Endothelial cell of umbilical vein (primary cell): ENCODE measurements at regions not wholly inside any gene's neighbourhood (a gene's known extent, or its start where the extent isn't known, plus 50 kb on each side); places are given as distances from the start of the nearest gene placed in this dataset.

ENCODE experiments used
- BruUV-seq: library from RNA; stranded (reverse); fragments of 400-500 nt; replicated peaks from 2 replicates; lab custom pipeline; 2021; lab: Mats Ljungman, UMichigan
- CTCF ChIA-PET: fragments of 300-600, 350-600 bp; sonication (Branson Sonifier 250); formaldehyde crosslinking; loops from one replicate; lab custom pipeline; 2021; ENCODE audit warnings: antibody characterized with exemption, inconsistent platforms; lab: Charles Lee
- POLR2A ChIA-PET: fragments of 300-600, 350-600 bp; sonication (Branson Sonifier 250); formaldehyde crosslinking; loops from one replicate; lab custom pipeline; 2021; ENCODE audit warnings: antibody characterized with exemption, inconsistent platforms; lab: Charles Lee
- DNase-seq: peaks from one replicate; pipeline ENCODE4 v3.0.0-alpha.2; 2011; ENCODE audit warnings: low read depth, low spot score
- FAIRE-seq: peaks from 2 replicates; lab custom pipeline; 2011; peaks lifted over from hg19 to GRCh38; lab: Jason Lieb, UNC
- H2AFZ ChIP-seq: 2 replicates; pipeline ENCODE4 v1.6.0; 2012; ENCODE audit warnings: low read depth, low read length, control low read depth, inconsistent platforms
- H3K27ac ChIP-seq: 2 replicates; pipeline ENCODE4 v1.5.1; 2011; ENCODE audit warnings: low read depth, mild to moderate bottlenecking, control low read depth, low read length, moderate library complexity; ENCODE audit not compliant: insufficient read depth
- H3K27me3 ChIP-seq, 2 experiments: 2 replicates each; pipeline versions ENCODE4 v1.6.0 to v1.6.1; 2011; ENCODE audit warnings: low read length in 2 of 2, mixed read lengths in 1 of 2; ENCODE audit not compliant: control insufficient read depth in 2 of 2, insufficient read depth in 2 of 2
- H3K36me3 ChIP-seq, 2 experiments: 2 replicates in 1 of 2; 3 replicates in 1 of 2; pipeline ENCODE4 v1.5.1; 2011; ENCODE audit warnings: low read length in 2 of 2, mild to moderate bottlenecking in 1 of 2, moderate library complexity in 1 of 2; ENCODE audit not compliant: control insufficient read depth in 2 of 2, insufficient read depth in 2 of 2; ENCODE audit errors: extremely low read depth in 1 of 2
- H3K4me1 ChIP-seq: 3 replicates; pipeline ENCODE4 v1.5.1; 2011; ENCODE audit warnings: mild to moderate bottlenecking, low read length; ENCODE audit not compliant: control insufficient read depth, insufficient read depth; ENCODE audit errors: extremely low read depth
- H3K4me2 ChIP-seq: 2 replicates; pipeline ENCODE4 v1.6.1; 2011; ENCODE audit warnings: low read length, control low read depth, mixed read lengths; ENCODE audit not compliant: insufficient read depth
- H3K4me3 ChIP-seq, 3 experiments: fragments of 200-600 bp in 1 of 3; sonication (generic), shearing (Covaris generic) in 1 of 3; replicated peaks in 1 of 3; 2 replicates each; pipeline ENCODE4 v1.5.1; 2011 to 2016; ENCODE audit warnings: control low read depth in 3 of 3, low read length in 3 of 3, mild to moderate bottlenecking in 2 of 3, inconsistent platforms in 1 of 3, low read depth in 1 of 3, moderate library complexity in 1 of 3; ENCODE audit not compliant: insufficient read depth in 1 of 3
- H3K79me2 ChIP-seq: 2 replicates; pipeline ENCODE4 v1.6.0; 2012; ENCODE audit warnings: low read length, inconsistent platforms; ENCODE audit not compliant: control insufficient read depth, insufficient read depth
- H3K9ac ChIP-seq: replicated peaks from 2 replicates; pipeline ENCODE3; 2011; ENCODE audit warnings: low read length, control low read depth; ENCODE audit not compliant: insufficient read depth; ENCODE audit errors: extremely low read depth
- H3K9me1 ChIP-seq: replicated peaks from 3 replicates; pipeline ENCODE4 v1.6.0; 2011; ENCODE audit warnings: mild to moderate bottlenecking, low read length; ENCODE audit not compliant: control insufficient read depth, insufficient read depth; ENCODE audit errors: extremely low read depth
- H3K9me3 ChIP-seq: replicated peaks from 2 replicates; pipeline ENCODE4 v1.5.1; 2012; ENCODE audit warnings: low read length, inconsistent platforms; ENCODE audit not compliant: control insufficient read depth, insufficient read depth
- H4K20me1 ChIP-seq: replicated peaks from 2 replicates; pipeline ENCODE3; 2011; ENCODE audit warnings: mild to moderate bottlenecking, low read length; ENCODE audit not compliant: control insufficient read depth, insufficient read depth; ENCODE audit errors: extremely low read depth
- EZH2 ChIP-seq: IDR thresholded peaks from 2 replicates; pipeline ENCODE4 v1.6.1; 2012; ENCODE audit warnings: borderline replicate concordance, low read depth, mild to moderate bottlenecking, moderate library complexity, low read length, inconsistent platforms; ENCODE audit not compliant: severe bottlenecking
- FOS ChIP-seq: IDR thresholded peaks from 2 replicates; pipeline ENCODE4 v1.6.1; 2011; ENCODE audit warnings: mild to moderate bottlenecking, low read length, moderate library complexity, borderline replicate concordance; ENCODE audit not compliant: insufficient read depth
- GATA2 ChIP-seq: IDR thresholded peaks from 2 replicates; pipeline ENCODE4 v1.7.0; 2011; ENCODE audit warnings: low read depth, mild to moderate bottlenecking, moderate library complexity, mixed read lengths, low read length; ENCODE audit not compliant: insufficient read length, insufficient read depth
- JUN ChIP-seq: IDR thresholded peaks from 2 replicates; pipeline ENCODE4 v1.6.1; 2011; ENCODE audit warnings: borderline replicate concordance, low read depth; ENCODE audit not compliant: insufficient read length, insufficient read depth
- MYC ChIP-seq: IDR thresholded peaks from one replicate; pipeline ENCODE4 v1.6.1; 2011; ENCODE audit warnings: mild to moderate bottlenecking, low read depth, low read length
- POLR2A ChIP-seq: IDR thresholded peaks from 2 replicates; pipeline ENCODE4 v1.6.1; 2012; ENCODE audit warnings: low read depth, mild to moderate bottlenecking, control low read depth, low read length
- POLR2AphosphoS5 ChIP-seq: IDR thresholded peaks from 2 replicates; pipeline ENCODE4 v1.6.1; 2012; ENCODE audit warnings: low read depth, mild to moderate bottlenecking, control low read depth, low read length, moderate library complexity; ENCODE audit not compliant: insufficient read depth
- dilution Hi-C: fragments of 300-500 bp; cut with MboI; formaldehyde crosslinking; loops from one replicate; pipeline ENCODE4 v1.15.0; 2019; ENCODE audit warnings: low sequenced_read_pairs; ENCODE audit not compliant: extremely low pct_ligation_motif_present
- intact Hi-C: fragments of 100-400 bp; cut with micrococcal nuclease; formaldehyde crosslinking; loops from one replicate; pipeline ENCODE4 v1.10.0; 2022
- TF ChIP-seq, protein P1 (sequence below): IDR thresholded peaks from 2 replicates; pipeline ENCODE4 v1.6.1; 2011; ENCODE audit not compliant: insufficient read depth, insufficient read length
- TF ChIP-seq, protein P2 (sequence below), 2 donors: IDR thresholded peaks; 1 replicate in 1 of 2; 2 replicates in 1 of 2; pipeline ENCODE4 v1.5.1; 2011; ENCODE audit warnings: low read length in 2 of 2, mild to moderate bottlenecking in 2 of 2, moderate library complexity in 2 of 2, control low read depth in 1 of 2, inconsistent platforms in 1 of 2, low read depth in 1 of 2; ENCODE audit not compliant: insufficient read depth in 1 of 2; ENCODE audit errors: extremely low read depth in 1 of 2

GRCh38 chr2:123840016-123840415, 185.1 kb upstream of the CNTNAP5 start:
- DNase-seq: no peak
- no peak overlapping the region for H2AFZ ChIP-seq
- no peak overlapping the region for H3K4me3 ChIP-seq
- no peaks in the 10 kb centered on the region for H3K27me3 ChIP-seq
- H3K9me1 ChIP-seq: no peaks in the 10 kb centered on the region
- TF ChIP-seq EZH2 (no peak), MYC (no peak), GATA2 (no peak), POLR2AphosphoS5 (no peak), POLR2A (no peak), JUN (no peak), FOS (no peak)
- TF ChIP-seq, protein P1, sequence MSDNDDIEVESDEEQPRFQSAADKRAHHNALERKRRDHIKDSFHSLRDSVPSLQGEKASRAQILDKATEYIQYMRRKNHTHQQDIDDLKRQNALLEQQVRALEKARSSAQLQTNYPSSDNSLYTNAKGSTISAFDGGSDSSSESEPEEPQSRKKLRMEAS: no peak
- TF ChIP-seq, protein P2, sequence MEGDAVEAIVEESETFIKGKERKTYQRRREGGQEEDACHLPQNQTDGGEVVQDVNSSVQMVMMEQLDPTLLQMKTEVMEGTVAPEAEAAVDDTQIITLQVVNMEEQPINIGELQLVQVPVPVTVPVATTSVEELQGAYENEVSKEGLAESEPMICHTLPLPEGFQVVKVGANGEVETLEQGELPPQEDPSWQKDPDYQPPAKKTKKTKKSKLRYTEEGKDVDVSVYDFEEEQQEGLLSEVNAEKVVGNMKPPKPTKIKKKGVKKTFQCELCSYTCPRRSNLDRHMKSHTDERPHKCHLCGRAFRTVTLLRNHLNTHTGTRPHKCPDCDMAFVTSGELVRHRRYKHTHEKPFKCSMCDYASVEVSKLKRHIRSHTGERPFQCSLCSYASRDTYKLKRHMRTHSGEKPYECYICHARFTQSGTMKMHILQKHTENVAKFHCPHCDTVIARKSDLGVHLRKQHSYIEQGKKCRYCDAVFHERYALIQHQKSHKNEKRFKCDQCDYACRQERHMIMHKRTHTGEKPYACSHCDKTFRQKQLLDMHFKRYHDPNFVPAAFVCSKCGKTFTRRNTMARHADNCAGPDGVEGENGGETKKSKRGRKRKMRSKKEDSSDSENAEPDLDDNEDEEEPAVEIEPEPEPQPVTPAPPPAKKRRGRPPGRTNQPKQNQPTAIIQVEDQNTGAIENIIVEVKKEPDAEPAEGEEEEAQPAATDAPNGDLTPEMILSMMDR (IDR thresholded peaks at IDR 0.05; ENCODE audit: extremely low read depth in 1 of 2, insufficient read depth in 1 of 2, low read depth in 1 of 2, low read length in 2 of 2): no peak
- H3K9me3 ChIP-seq: peaks cover 3% of the 10 kb centered on the region
- no peaks in the 10 kb centered on the region for H3K4me1 ChIP-seq
- FAIRE-seq: no peak
- no peak overlapping the region for H3K4me2 ChIP-seq
- ChIA-PET CTCF (no interaction called here), POLR2A (no interaction called here)
- intact Hi-C loops (no loop called here), dilution Hi-C loops (no loop called here)
- no TSS peak for BruUV-seq
- no peak overlapping the region for H3K27ac ChIP-seq
- no peaks in the 10 kb centered on the region for H3K36me3 ChIP-seq
- no peak overlapping the region for H3K9ac ChIP-seq
- no peaks in the 10 kb centered on the region for H4K20me1 ChIP-seq
- H3K79me2 ChIP-seq: no peaks in the 10 kb centered on the region
